Stomach (tissue), 4 donors: ENCODE measurements at regions not wholly inside any gene's neighbourhood (a gene's known extent, or its start where the extent isn't known, plus 50 kb on each side); places are given as distances from the start of the nearest gene placed in this dataset.

Experiments
- CTCF ChIP-seq, 7 experiments: fragments of 450-650 bp in 4 of 7; fragments of 200-600 bp in 3 of 7; sonication (generic) in 3 of 7; IDR thresholded peaks; one replicate each; pipeline ENCODE4 v1.5.1; 2016 to 2019; ENCODE audit warnings: antibody characterized with exemption in 7 of 7, control low read depth in 2 of 7, mild to moderate bottlenecking in 1 of 7
- EP300 ChIP-seq: sonication (generic); formaldehyde crosslinking; IDR thresholded peaks from one replicate; pipeline ENCODE4 v1.6.1; 2017; ENCODE audit warnings: antibody characterized with exemption
- POLR2A ChIP-seq, 4 donors: fragments of 450-650 bp; IDR thresholded peaks; one replicate each; pipeline ENCODE4 v1.6.1; 2016; ENCODE audit warnings: antibody characterized with exemption in 4 of 4, control low read depth in 2 of 4, mild to moderate bottlenecking in 1 of 4, moderate library complexity in 1 of 4

GRCh38 chr5:39558541-39558940 is 133.8 kb upstream of the DAB2 start:
- no peak for TF ChIP-seq POLR2A (IDR thresholded peaks at IDR 0.05)
- no peak for TF ChIP-seq CTCF (IDR thresholded peaks at IDR 0.05)
- TF ChIP-seq EP300: no peak
